Limb (tissue), 2 donors: ENCODE measurements at regions not wholly inside any gene's neighbourhood (a gene's known extent, or its start where the extent isn't known, plus 50 kb on each side); places are given as distances from the start of the nearest gene placed in this dataset.
"Not testable (repeated sequence)": the region's sequence is repeated elsewhere in the genome, so short reads cannot be mapped to it uniquely, and the experiment has no call there.

Source experiments
- DNase-seq, 2 donors: peaks; one replicate each; pipeline ENCODE4 v3.0.0-alpha.2; 2016; ENCODE audit errors: extremely low spot score in 2 of 2

- DNase-seq = not testable (repeated sequence)
Measured at GRCh38 chr22:11561744-11562143, 3966.2 kb upstream of the OR11H1 start.

DNA sequence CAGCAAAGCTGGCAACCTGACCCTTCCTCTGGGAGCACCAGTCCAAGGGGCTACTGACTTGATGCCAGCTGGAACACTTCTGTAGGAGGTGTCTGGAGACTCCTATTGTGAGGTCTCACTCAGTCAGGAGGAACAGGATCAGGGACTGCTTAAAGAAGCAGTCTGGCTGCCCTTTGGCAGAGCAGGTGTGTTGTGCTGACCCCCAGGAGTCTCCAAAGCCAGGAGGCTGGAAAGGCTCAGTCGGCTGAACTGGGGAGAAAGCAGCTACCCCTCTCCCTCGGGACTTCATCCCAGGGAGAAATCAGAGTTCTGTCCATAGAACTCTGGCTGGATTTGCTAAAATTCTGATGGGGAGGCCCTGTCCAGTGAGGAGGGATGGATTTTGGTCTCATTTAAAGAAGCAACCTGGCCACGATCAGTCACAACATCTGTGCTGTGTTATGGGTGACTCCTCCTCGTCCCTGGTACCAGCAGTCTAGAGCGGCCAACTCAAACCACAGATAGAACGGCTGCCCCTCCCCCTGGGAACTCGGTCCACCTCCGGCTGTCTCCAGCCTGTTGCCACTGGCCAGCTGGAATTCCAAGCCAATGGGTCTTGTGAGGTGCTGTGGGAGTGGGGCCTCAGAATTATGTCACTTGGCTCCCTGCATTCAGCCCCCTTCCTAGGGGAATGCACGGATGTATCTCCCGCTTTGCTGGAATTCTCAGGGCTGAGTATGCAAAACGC lies 3959.0 kb upstream of the OR11H1 start:
- DNase-seq = not testable (repeated sequence)

- not testable (repeated sequence) for DNase-seq
Measured at GRCh38 chr22:11569564-11569940, 3958.4 kb upstream of the OR11H1 start.

DNA sequence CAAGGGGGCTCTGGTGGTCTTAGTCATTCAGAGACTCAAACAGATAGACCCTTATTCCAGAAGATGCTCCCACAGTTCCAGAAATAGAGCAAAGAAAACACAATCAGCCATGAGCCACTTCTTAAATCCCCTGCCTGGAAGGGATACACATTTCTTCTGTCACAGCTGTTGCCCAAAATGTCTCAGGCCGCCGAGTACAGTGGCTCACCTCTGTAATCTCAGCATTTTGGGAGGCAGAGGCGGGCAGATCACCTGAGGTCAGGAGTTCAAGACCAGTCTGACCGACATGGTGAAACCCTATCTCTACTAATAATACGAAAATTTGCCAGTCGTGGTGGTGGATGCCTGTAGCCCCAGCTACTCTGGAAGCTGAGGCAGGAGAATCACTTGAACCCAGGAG lies 3954.8 kb upstream of the OR11H1 start:
- not testable (repeated sequence) for DNase-seq

DNA sequence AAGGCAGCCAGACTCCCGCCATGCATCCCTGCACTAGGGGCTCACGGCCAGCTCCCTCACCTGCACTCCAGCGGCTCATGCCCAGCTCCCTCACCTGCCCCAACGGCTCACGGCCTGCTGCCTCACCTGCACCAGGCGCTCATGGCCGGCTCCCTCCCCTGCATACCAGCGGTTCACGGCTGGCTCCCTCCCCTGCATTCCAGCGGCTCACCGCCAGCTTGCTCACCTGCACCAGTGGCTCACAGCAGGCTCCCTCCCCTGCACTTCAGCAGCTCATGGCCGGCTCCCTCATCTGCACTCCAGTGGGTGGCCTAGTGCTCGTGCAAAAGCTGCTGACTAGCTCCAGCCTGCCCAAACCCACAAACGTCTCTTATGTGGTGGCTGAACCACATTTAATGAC lies 3953.8 kb upstream of the OR11H1 start:
- not testable (repeated sequence) for DNase-seq

- DNase-seq = not testable (repeated sequence)
Measured at GRCh38 chr22:11574659-11575058, 3953.3 kb upstream of the OR11H1 start.

DNA sequence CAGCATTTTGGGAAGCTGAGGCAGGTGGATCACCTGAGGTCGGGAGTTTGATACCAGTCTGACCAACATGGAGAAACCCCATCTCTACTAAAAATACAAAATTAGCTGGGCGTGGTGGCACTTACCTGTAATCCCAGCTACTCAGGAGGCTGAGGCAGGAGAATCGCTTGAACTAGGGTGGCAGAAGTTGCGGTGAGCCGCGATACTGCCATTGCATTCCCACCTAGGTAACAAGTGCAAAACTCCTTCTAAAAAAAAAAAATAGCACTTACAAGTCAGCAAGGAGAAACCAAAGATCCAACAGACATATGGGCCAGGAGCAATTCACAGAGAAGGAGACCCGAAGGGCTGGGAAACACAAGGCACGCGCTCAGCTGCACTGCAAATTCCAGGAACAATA lies 3951.3 kb upstream of the OR11H1 start:
- not testable (repeated sequence) for DNase-seq

- not testable (repeated sequence) for DNase-seq
Measured at GRCh38 chr22:11578115-11578514, 3949.9 kb upstream of the OR11H1 start.

GRCh38 chr22:11578551-11578950 lies 3949.4 kb upstream of the OR11H1 start:
- not testable (repeated sequence) for DNase-seq

DNA sequence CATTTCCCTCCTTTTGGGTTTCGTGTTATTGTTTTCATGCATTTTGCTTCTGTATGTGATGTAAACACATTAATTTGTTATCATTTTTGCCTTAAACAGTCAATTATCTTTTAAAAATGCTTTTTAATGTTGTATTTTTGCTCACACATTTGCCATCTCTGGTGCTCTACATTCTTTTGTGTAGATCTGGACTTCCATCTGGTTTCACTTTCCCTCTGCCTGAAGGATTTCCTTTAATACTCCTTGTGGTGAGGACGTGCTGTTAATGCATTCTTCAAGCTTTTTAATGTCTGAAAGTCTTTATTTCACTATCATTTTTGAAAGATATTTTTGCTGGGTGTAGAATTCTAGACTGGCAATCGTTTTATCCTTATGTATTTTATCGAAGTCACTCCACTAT lies 3945.9 kb upstream of the OR11H1 start:
- peak in 1 of 2 donors; percentile 3 for DNase-seq

- not testable (repeated sequence) for DNase-seq
Measured at GRCh38 chr22:11584231-11584630, 3943.8 kb upstream of the OR11H1 start.

- DNase-seq = not testable (repeated sequence)
Measured at GRCh38 chr22:11594552-11594951, 3933.4 kb upstream of the OR11H1 start.

GRCh38 chr22:11597666-11598358 lies 3930.2 kb upstream of the OR11H1 start:
- DNase-seq = not testable (repeated sequence)

GRCh38 chr22:11598492-11599440 lies 3929.2 kb upstream of the OR11H1 start:
- DNase-seq = no peak

DNA sequence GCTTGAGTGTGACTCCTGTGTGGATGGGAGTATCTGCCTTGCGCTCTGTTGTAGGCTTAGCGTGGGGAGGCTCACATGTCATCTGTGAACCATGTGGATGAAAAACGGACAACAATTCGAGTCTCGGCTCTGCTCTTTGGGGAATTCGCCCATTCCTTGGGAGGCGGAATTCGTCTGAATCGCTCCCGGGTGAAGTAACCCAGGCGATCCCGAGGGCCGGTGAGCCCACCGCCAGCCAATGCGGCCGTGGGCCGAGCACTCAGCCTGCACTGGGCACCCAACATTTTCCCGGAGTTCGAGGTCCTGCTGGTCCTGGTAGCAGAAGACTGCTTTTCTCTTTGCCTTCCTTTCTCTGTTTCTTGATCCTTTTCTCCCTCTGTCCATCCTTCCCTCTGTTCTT lies 3928.5 kb upstream of the OR11H1 start:
- not testable (repeated sequence) for DNase-seq

DNA sequence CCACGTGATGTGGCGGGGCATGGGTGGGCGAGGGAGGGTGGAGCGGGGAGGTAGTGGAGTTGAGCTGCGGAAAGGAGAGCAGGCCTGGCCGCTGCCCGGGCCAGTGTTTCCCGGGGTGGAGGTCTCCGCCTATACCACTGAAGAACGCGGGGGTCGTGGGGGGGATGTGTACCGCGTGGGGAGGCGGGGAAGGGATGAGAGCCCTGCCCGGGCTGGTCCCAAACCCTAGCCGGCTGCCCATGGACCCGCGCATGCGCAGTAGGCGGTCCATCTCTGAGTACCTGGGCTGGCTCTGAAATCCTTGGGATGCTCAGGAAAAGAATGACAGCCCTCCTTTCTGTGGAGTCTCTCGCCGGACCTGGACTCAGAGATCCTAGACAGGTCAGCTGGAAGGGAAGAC lies 3927.8 kb upstream of the OR11H1 start:
- DNase-seq = not testable (repeated sequence)

DNA sequence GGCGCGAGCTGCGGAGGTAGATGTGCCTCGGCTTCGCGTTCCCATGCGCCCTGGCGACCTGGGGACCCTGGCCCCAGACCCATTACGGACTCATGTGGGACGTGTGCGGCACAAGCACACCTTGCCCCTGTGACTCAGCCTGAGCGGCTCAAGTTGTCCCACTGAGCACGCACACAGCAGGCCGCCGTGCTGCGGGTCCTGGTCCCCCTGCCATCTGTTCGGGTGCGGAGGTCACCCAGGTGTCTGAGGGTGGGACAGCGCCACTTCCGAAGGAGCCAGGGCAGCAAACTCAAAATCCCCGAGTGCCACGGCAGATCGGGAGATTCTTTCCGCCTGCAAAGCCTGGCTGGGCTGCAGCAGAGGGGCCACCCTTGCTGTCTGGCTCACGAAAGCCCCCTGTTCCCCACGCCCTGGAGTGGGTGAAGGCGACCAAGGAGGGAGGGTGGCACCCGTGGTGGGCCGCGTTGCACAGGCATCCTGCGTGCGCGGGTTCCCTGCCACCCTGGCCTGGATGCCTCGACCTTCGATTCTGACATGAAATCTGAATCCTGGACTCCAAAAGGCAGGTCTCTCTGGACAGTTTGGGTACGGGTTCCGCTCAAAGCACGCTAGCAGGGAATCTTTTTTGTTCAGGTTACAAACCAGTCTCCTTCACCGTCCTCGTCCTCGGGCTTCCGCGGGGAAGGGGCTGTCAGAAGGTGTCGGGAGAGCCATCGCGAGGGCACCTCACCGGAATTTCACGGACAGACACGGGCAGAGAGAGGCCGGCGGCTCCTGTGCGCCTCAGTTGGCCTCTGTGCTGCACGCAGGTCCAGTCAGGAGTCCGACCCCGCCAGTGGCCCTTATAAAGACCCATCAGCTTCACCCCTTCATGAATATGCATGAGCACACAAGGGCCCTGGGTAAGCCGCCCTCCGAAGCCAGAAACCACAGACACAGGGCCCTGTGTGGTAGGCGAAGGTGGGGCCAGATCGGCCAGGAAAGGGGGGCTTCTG lies 3926.8 kb upstream of the OR11H1 start:
- DNase-seq = not testable (repeated sequence)

GRCh38 chr22:11604635-11605395 lies 3923.2 kb upstream of the OR11H1 start:
- not testable (repeated sequence) for DNase-seq

DNA sequence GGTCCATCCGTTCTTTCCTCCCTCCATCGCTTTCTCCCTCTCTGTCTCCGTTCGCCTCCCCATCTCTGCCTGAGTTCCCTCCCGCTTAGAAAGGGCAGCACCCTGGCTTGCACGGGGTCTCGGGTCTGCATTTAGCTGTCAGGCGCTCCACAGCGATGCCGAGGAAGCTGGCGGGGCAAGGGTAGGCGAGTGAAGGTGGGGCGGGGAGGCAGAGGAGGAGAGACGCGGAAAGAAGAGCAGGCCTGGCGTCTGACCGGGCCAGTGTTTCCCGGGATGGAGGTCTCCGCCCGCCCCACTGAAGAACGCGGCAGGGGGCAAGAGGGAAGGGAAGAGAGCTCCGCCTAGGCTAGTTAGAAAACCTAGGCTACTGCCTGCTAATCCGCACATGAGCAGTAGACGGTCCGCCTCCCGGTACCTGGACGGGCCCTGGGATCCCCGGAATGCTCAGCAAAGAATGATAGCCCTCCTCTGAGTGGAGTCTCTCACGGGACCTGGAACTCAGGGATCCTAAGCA lies 3922.5 kb upstream of the OR11H1 start:
- no peak for DNase-seq
